IPS-18a (cell line): ENCODE measurements at regions not wholly inside any gene's neighbourhood (a gene's known extent, or its start where the extent isn't known, plus 50 kb on each side); places are given as distances from the start of the nearest gene placed in this dataset.
"Not testable (repeated sequence)": the region's sequence is repeated elsewhere in the genome, so short reads cannot be mapped to it uniquely, and the experiment has no call there.

Experiments
- H3K27ac ChIP-seq: one replicate; pipeline ENCODE4 v1.5.1; 2013; ENCODE audit warnings: low read length
- H3K27me3 ChIP-seq: one replicate; pipeline ENCODE4 v1.6.1; 2013; ENCODE audit warnings: mild to moderate bottlenecking, low read length; ENCODE audit not compliant: control insufficient read depth, insufficient read depth
- H3K36me3 ChIP-seq: one replicate; pipeline ENCODE4 v1.6.1; 2013; ENCODE audit warnings: low read depth, low read length; ENCODE audit not compliant: control insufficient read depth
- H3K4me1 ChIP-seq: one replicate; pipeline ENCODE4 v1.6.1; 2013; ENCODE audit warnings: low read depth, low read length; ENCODE audit not compliant: control insufficient read depth
- H3K4me3 ChIP-seq: one replicate; pipeline ENCODE4 v1.5.1; 2013; ENCODE audit warnings: low read length
- H3K9ac ChIP-seq: one replicate; pipeline ENCODE4 v1.6.1; 2013; ENCODE audit warnings: mild to moderate bottlenecking, low read length, moderate library complexity
- H3K9me3 ChIP-seq: one replicate; pipeline ENCODE4 v1.6.1; 2013; ENCODE audit warnings: low read depth, low read length; ENCODE audit not compliant: control insufficient read depth

- Histone ChIP-seq H3K27me3 (no peaks in the 10 kb centered on the region), H3K9ac (no peak overlapping the region), H3K4me1 (no peaks in the 10 kb centered on the region), H3K36me3 (no peaks in the 10 kb centered on the region), H3K4me3 (no peak overlapping the region), H3K9me3 (no peaks in the 10 kb centered on the region), H3K27ac (no peak overlapping the region)
These were observed 582.4 kb downstream of the LTN1 start for GRCh38 chr21:28410256-28410655.

GRCh38 chr21:28402616-28402989 is 590.1 kb downstream of the LTN1 start:
- Histone ChIP-seq H3K4me1 (no peaks in the 10 kb centered on the region), H3K27me3 (no peaks in the 10 kb centered on the region), H3K9ac (no peak overlapping the region), H3K36me3 (no peaks in the 10 kb centered on the region), H3K9me3 (no peaks in the 10 kb centered on the region), H3K4me3 (no peak overlapping the region), H3K27ac (no peak overlapping the region)

GRCh38 chr21:28397040-28397439 is 595.6 kb downstream of the LTN1 start:
- Histone ChIP-seq H3K27ac (no peak overlapping the region), H3K4me1 (no peaks in the 10 kb centered on the region), H3K4me3 (no peak overlapping the region), H3K9ac (no peak overlapping the region), H3K36me3 (no peaks in the 10 kb centered on the region), H3K9me3 (peaks cover 10% of the 10 kb centered on the region), H3K27me3 (no peaks in the 10 kb centered on the region)

GRCh38 chr21:28396421-28396820 is 596.3 kb downstream of the LTN1 start:
- no peaks in the 10 kb centered on the region for H3K36me3 ChIP-seq
- no peak overlapping the region for H3K27ac ChIP-seq
- H3K4me3 ChIP-seq = no peak overlapping the region
- no peak overlapping the region for H3K9ac ChIP-seq
- H3K27me3 ChIP-seq = no peaks in the 10 kb centered on the region
- peaks cover 10% of the 10 kb centered on the region for H3K9me3 ChIP-seq
- no peaks in the 10 kb centered on the region for H3K4me1 ChIP-seq

GRCh38 chr21:28393279-28393678 is 599.4 kb downstream of the LTN1 start:
- no peaks in the 10 kb centered on the region for H3K27me3 ChIP-seq
- no peaks in the 10 kb centered on the region for H3K36me3 ChIP-seq
- H3K4me1 ChIP-seq = no peaks in the 10 kb centered on the region
- peaks cover 10% of the 10 kb centered on the region for H3K9me3 ChIP-seq
- H3K4me3 ChIP-seq = no peak overlapping the region
- H3K27ac ChIP-seq = no peak overlapping the region
- no peak overlapping the region for H3K9ac ChIP-seq

GRCh38 chr21:28391938-28392849 is 600.5 kb downstream of the LTN1 start:
- H3K4me1 ChIP-seq = no peaks in the 10 kb centered on the region

GRCh38 chr21:28387220-28387619 is 605.5 kb downstream of the LTN1 start:
- H3K4me3 ChIP-seq = no peak overlapping the region
- H3K9me3 ChIP-seq = no peaks in the 10 kb centered on the region
- H3K9ac ChIP-seq = no peak overlapping the region
- no peaks in the 10 kb centered on the region for H3K4me1 ChIP-seq
- H3K27ac ChIP-seq = no peak overlapping the region
- H3K36me3 ChIP-seq = no peaks in the 10 kb centered on the region
- H3K27me3 ChIP-seq = no peaks in the 10 kb centered on the region

More at GRCh38 chr21:28391938-28392849, 600.5 kb downstream of the LTN1 start:
- Histone ChIP-seq H3K27me3 (no peaks in the 10 kb centered on the region), H3K27ac (no peak overlapping the region), H3K9ac (no peak overlapping the region), H3K36me3 (no peaks in the 10 kb centered on the region), H3K9me3 (peaks cover 10% of the 10 kb centered on the region), H3K4me3 (no peak overlapping the region)

GRCh38 chr21:28385845-28386244 is 606.8 kb downstream of the LTN1 start:
- Histone ChIP-seq H3K27ac (no peak overlapping the region), H3K9ac (no peak overlapping the region), H3K9me3 (no peaks in the 10 kb centered on the region), H3K36me3 (no peaks in the 10 kb centered on the region), H3K4me3 (no peak overlapping the region), H3K4me1 (no peaks in the 10 kb centered on the region), H3K27me3 (no peaks in the 10 kb centered on the region)

- H3K27me3 ChIP-seq, H3K27ac ChIP-seq, H3K36me3 ChIP-seq, H3K4me3 ChIP-seq, H3K9me3 ChIP-seq, H3K9ac ChIP-seq, H3K4me1 ChIP-seq: not testable (repeated sequence)
These were observed 611.5 kb downstream of the LTN1 start for GRCh38 chr21:28381000-28381745.

GRCh38 chr21:28380241-28380640 is 612.4 kb downstream of the LTN1 start:
- Histone ChIP-seq H3K36me3 (no peaks in the 10 kb centered on the region), H3K9me3 (no peaks in the 10 kb centered on the region), H3K9ac (no peak overlapping the region), H3K4me3 (no peak overlapping the region), H3K27ac (no peak overlapping the region), H3K27me3 (no peaks in the 10 kb centered on the region), H3K4me1 (peaks cover 5% of the 10 kb centered on the region)

- H3K27ac ChIP-seq = no peak overlapping the region
- H3K9ac ChIP-seq = no peak overlapping the region
- H3K36me3 ChIP-seq = no peaks in the 10 kb centered on the region
- H3K9me3 ChIP-seq = no peaks in the 10 kb centered on the region
- no peaks in the 10 kb centered on the region for H3K27me3 ChIP-seq
- H3K4me1 ChIP-seq = peaks cover 5% of the 10 kb centered on the region
- no peak overlapping the region for H3K4me3 ChIP-seq
These were observed 614.7 kb downstream of the LTN1 start for GRCh38 chr21:28378026-28378425.
